BLaER1 treated with 17β-estradiol and CSF1 and Interleukin-3, amounts not matched to agents 10 nM and 100 nM (cell line): ENCODE measurements at regions not wholly inside any gene's neighbourhood (a gene's known extent, or its start where the extent isn't known, plus 50 kb on each side); places are given as distances from the start of the nearest gene placed in this dataset.

Source experiments
- H3K27ac ChIP-seq, 11 experiments: shearing (Covaris generic); formaldehyde crosslinking; 2 replicates each; pipeline ENCODE4 v1.8.1; 2022
- H3K27me3 ChIP-seq, 11 experiments: shearing (Covaris generic); formaldehyde crosslinking; 2 replicates each; pipeline ENCODE4 v1.8.1; 2022
- H3K36me3 ChIP-seq, 11 experiments: shearing (Covaris generic); formaldehyde crosslinking; 2 replicates each; pipeline ENCODE4 v1.8.1; 2022
- H3K4me1 ChIP-seq, 10 experiments: shearing (Covaris generic); formaldehyde crosslinking; 2 replicates each; pipeline ENCODE4 v1.8.1; 2022
- H3K4me2 ChIP-seq, 11 experiments: shearing (Covaris generic); formaldehyde crosslinking; 2 replicates each; pipeline ENCODE4 v1.8.1; 2022
- H3K4me3 ChIP-seq, 10 experiments: shearing (Covaris generic); formaldehyde crosslinking; 2 replicates each; pipeline ENCODE4 v1.8.1; 2022
- H3K9ac ChIP-seq, 11 experiments: shearing (Covaris generic); formaldehyde crosslinking; 2 replicates each; pipeline ENCODE4 v1.8.1; 2022
- H3K9me3 ChIP-seq, 11 experiments: shearing (Covaris generic); formaldehyde crosslinking; replicated peaks in 1 of 11; 2 replicates each; pipeline ENCODE4 v1.8.1; 2022
- H4K20me1 ChIP-seq, 11 experiments: shearing (Covaris generic); formaldehyde crosslinking; 2 replicates each; pipeline ENCODE4 v1.8.1; 2022
- Cebpa-rat ChIP-seq, 11 experiments: shearing (Covaris generic); IDR thresholded peaks; 2 replicates each; pipeline ENCODE4 v1.8.1; 2022

DNA sequence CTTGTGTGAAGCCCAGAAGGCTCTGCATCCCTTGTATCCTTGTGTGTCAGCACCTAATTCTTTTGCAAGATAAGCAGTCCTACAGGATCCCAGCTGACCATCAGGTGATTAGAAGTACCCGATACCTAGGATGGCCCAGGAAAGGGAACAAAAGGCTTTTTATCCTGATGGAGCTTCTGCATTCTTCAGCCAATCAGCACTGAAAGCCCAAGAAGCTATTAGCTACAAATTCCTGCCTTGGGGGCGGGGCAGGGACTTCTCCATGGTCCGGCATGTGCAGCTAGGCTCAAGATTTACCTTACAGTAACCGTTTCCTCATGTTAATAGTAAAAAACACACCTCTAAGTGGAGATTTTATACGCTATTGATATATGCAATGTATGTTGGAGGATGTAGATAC lies 264.6 kb upstream of the THUMPD2 start:
- H3K36me3 ChIP-seq: no peaks in the 10 kb centered on the region
- H3K9me3 ChIP-seq: peaks cover 0 to 12% (median 4%) of the 10 kb centered on the region in 11 experiments; a peak in 2 of 22 replicates
- no peak overlapping the region for H3K27ac ChIP-seq
- no peak for TF ChIP-seq Cebpa-rat (IDR thresholded peaks at IDR 0.05)
- peaks cover 14 to 54% (median 45%) of the 10 kb centered on the region in 10 experiments for H3K4me1 ChIP-seq
- H4K20me1 ChIP-seq: no peaks in the 10 kb centered on the region
- no peak overlapping the region for H3K4me3 ChIP-seq
- peak overlapping the region in 9 of 11 experiments; percentile 2 to 86 (median 57); a peak in 8 of 22 replicates for H3K4me2 ChIP-seq
- H3K9ac ChIP-seq: no peak overlapping the region
- H3K27me3 ChIP-seq: no peaks in the 10 kb centered on the region

DNA sequence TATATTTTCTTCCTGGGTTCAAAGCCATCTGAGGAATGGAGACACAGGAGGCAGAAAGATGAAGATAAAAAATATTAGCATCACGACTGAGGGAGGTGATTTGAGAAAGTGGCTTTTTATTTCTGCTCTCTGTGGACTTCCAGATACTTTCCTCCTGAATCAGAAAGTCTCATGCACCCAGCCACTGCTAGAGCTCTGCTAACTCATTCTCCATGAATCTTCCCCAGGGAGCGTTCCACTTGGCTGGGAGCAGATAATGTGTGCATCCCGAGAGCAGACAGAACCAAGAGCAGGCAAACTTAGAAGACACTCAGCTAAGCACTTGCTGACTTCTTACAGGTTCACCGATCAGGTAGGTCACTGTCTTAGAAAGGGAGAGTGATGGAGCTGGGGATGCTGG lies 264.1 kb upstream of the THUMPD2 start:
- H4K20me1 ChIP-seq: no peaks in the 10 kb centered on the region
- no peaks in the 10 kb centered on the region for H3K36me3 ChIP-seq
- H3K4me1 ChIP-seq: peaks cover 15 to 59% (median 49%) of the 10 kb centered on the region in 10 experiments
- no peak overlapping the region for H3K27ac ChIP-seq
- H3K27me3 ChIP-seq: no peaks in the 10 kb centered on the region
- no peak overlapping the region for H3K4me3 ChIP-seq
- peaks cover 0 to 12% (median 4%) of the 10 kb centered on the region in 11 experiments; a peak in 2 of 22 replicates for H3K9me3 ChIP-seq
- no peak overlapping the region for H3K9ac ChIP-seq
- TF ChIP-seq Cebpa-rat (IDR thresholded peaks at IDR 0.05): no peak
- H3K4me2 ChIP-seq: peak overlapping the region in 10 of 11 experiments; percentile 2 to 86 (median 45); a peak in 11 of 22 replicates

DNA sequence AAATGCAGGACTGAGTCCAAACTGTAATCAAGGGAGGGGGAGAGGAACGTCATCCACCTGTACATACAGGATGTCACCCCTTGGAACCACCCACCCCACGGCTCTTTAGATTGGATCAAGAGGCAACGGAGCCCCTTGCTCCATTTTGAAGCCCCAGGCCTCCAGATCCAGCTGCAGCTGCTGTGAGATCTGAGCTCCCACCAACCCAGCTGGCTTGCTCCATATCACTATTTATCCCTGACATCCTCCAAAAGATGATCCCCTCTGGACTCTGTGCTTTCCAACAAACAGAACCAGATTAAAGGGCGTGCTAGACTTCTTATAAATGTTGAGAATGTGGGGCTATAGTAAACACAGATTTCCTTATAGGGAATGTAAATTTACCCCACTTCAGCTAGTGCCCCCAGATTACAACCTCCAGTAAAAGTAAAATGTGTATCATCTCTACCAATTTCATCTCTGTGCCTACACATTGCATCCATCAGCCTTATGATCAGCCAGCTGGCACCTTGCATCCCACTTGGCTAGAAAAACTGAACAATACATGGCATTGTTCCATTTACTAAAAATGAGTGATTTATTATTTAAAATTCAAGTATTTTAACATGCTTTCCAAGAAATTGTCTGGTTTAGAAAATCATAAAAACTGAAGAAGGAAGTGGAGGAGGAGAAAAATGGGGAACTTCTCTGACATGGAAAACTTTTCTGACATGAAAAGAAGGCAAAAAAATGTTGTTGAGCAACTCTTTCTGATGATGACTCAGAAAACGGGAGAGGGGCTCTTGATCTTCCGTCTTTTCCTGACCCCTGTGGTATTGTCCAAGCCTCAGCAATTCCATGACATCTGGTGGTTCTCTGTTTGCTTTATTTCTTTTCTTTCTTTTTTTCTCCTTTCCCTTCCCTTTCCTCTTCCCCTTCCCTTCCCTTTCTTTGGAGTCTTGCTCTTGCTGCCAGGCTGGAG lies 262.6 kb upstream of the THUMPD2 start:
- H3K4me2 ChIP-seq: peak overlapping the region in 9 of 11 experiments; percentile 3 to 86 (median 57); a peak in 15 of 22 replicates
- no peak overlapping the region for H3K4me3 ChIP-seq
- peak in 4 of 11 experiments; percentile 37 to 69 (median 64); a peak in 5 of 22 replicates for TF ChIP-seq Cebpa-rat (IDR thresholded peaks at IDR 0.05)
- no peaks in the 10 kb centered on the region for H4K20me1 ChIP-seq
- peaks cover 30 to 73% (median 64%) of the 10 kb centered on the region in 10 experiments for H3K4me1 ChIP-seq
- peaks cover 0 to 12% (median 4%) of the 10 kb centered on the region in 11 experiments; a peak in 2 of 22 replicates for H3K9me3 ChIP-seq
- no peaks in the 10 kb centered on the region for H3K36me3 ChIP-seq
- H3K27ac ChIP-seq: peak overlapping the region in 5 of 11 experiments; percentile 17 to 53 (median 42); a peak in 9 of 22 replicates
- H3K27me3 ChIP-seq: no peaks in the 10 kb centered on the region
- H3K9ac ChIP-seq: no peak overlapping the region

DNA sequence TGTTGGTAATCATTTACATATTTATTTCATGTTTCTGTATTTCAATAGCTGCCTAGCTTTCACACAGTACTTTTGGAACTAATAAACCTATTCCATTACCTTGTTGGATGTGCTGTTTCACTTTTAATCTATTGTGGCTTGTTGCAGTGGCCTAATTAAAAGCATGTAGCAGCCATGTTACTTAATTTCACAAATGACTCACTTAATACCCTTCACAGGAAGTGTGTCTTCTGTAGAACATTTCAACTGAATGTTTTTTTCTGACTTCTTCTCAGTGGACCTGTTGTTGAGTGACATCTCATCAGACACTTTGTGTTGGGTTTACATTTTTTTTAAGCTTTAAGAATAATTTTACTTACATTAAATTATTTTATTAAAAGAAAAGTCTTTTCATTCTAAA lies 260.5 kb upstream of the THUMPD2 start:
- Histone ChIP-seq H3K4me2 (peak overlapping the region in 8 of 11 experiments; percentile 14 to 86 (median 66); a peak in 12 of 22 replicates), H3K4me1 (peaks cover 51 to 93% (median 82%) of the 10 kb centered on the region in 10 experiments), H3K4me3 (no peak overlapping the region), H3K27me3 (no peaks in the 10 kb centered on the region), H3K9me3 (peaks cover 3 to 22% (median 12%) of the 10 kb centered on the region in 11 experiments), H4K20me1 (no peaks in the 10 kb centered on the region), H3K36me3 (0 out of 22 replicates have a peak, but pooled peaks cover 0 to 4% (median 0%) of the 10 kb centered on the region in 11 experiments), H3K27ac (peak overlapping the region in 2 of 11 experiments; percentile 24 to 38; a peak in 2 of 22 replicates), H3K9ac (no peak overlapping the region)
- TF ChIP-seq Cebpa-rat (IDR thresholded peaks at IDR 0.05): no peak

DNA sequence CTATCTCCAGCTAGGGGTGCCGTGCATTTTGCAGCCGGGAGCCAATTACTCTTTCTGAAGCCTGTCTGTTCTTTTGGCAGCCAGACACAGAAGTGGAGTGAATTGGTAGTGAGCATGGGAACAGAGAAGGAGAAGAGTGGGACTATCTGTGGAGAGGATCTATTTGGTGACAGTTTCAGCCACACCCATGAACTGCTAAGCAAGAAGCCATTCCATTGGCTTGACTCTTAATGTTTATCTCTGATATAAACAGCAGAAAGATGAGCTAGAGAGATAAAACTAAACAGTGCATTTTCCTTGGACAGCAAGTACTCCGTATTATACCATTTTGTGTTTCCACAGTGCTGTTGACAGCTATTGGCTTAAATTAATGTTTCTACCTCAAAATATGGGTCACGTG lies 259.6 kb upstream of the THUMPD2 start:
- H3K9me3 ChIP-seq: peaks cover 12 to 31% (median 21%) of the 10 kb centered on the region in 11 experiments
- peaks cover 0 to 10% (median 1%) of the 10 kb centered on the region in 11 experiments; a peak in 6 of 22 replicates for H3K36me3 ChIP-seq
- peaks cover 52 to 90% (median 81%) of the 10 kb centered on the region in 10 experiments for H3K4me1 ChIP-seq
- no peaks in the 10 kb centered on the region for H3K27me3 ChIP-seq
- peak overlapping the region in 3 of 11 experiments; percentile 36 to 39 (median 38); a peak in 3 of 22 replicates for H3K27ac ChIP-seq
- H3K4me2 ChIP-seq: peak overlapping the region in 10 of 11 experiments; percentile 10 to 86 (median 57); a peak in 18 of 22 replicates
- no peak overlapping the region for H3K9ac ChIP-seq
- no peak overlapping the region for H3K4me3 ChIP-seq
- no peaks in the 10 kb centered on the region for H4K20me1 ChIP-seq
- no peak for TF ChIP-seq Cebpa-rat (IDR thresholded peaks at IDR 0.05)

DNA sequence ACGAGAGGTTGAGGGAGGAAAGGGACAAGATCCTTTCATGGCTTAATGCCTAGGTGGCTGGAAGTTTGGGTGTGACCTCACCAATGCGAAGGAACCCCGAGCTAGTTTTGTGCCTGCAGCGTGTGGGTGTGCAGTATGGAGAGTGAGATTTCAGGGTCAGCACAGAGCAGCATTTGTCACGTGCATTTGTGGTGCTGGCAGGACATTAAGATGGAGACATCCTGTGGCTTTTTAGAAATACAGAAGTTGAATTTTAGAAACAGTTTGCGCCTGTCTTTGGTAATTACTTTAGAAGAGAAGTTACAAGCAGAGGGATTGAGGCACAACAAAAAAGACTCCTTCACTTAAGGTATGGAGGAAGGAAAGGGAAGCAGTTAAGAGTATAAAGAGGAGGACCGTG lies 258.2 kb upstream of the THUMPD2 start:
- Histone ChIP-seq H3K36me3 (peaks cover 0 to 13% (median 3%) of the 10 kb centered on the region in 11 experiments; a peak in 6 of 22 replicates), H4K20me1 (no peaks in the 10 kb centered on the region), H3K27ac (peak overlapping the region in 10 of 11 experiments; percentile 18 to 65 (median 44); a peak in 17 of 22 replicates), H3K4me3 (peak overlapping the region in 1 of 10 experiments; percentile 13; a peak in 1 of 20 replicates), H3K9me3 (peaks cover 20 to 44% (median 34%) of the 10 kb centered on the region in 11 experiments), H3K27me3 (no peaks in the 10 kb centered on the region), H3K4me1 (peaks cover 45 to 77% (median 68%) of the 10 kb centered on the region in 10 experiments), H3K4me2 (peak overlapping the region; percentile 55 to 86 (median 70)), H3K9ac (peak overlapping the region in 3 of 11 experiments; percentile 7 to 26 (median 14); a peak in 4 of 22 replicates)
- 0 out of 22 replicates have a peak, but pooled peaks of 1 of the 11 experiments have one; percentile 13 for TF ChIP-seq Cebpa-rat (IDR thresholded peaks at IDR 0.05)

DNA sequence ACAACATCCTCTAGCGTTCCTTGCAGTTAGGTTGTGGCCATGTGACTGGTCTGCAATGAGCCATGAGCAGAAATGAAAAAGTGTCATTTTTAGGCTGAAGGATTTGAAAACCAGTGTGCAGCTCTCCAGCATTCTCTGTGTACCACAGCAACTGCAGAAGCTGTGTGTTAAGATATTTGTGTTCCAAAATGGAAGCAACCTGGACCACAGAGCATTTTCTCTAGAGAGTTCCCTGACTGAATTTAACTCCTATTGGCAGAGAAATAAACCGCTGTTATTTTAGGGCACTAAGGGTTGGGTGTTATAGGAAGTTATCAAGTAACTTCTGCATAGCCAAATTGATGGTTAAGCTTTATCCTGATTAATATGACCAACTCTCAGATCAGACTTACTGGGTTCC lies 257.2 kb upstream of the THUMPD2 start:
- no peak overlapping the region for H3K4me3 ChIP-seq
- H4K20me1 ChIP-seq: no peaks in the 10 kb centered on the region
- H3K27me3 ChIP-seq: no peaks in the 10 kb centered on the region
- H3K4me2 ChIP-seq: peak overlapping the region; percentile 55 to 86 (median 72)
- no peak for TF ChIP-seq Cebpa-rat (IDR thresholded peaks at IDR 0.05)
- no peak overlapping the region for H3K9ac ChIP-seq
- peak overlapping the region in 6 of 11 experiments; percentile 6 to 32 (median 25); a peak in 8 of 22 replicates for H3K27ac ChIP-seq
- H3K4me1 ChIP-seq: peaks cover 45 to 66% (median 57%) of the 10 kb centered on the region in 10 experiments
- peaks cover 20 to 55% (median 41%) of the 10 kb centered on the region in 11 experiments for H3K9me3 ChIP-seq
- H3K36me3 ChIP-seq: peaks cover 0 to 13% (median 3%) of the 10 kb centered on the region in 11 experiments; a peak in 6 of 22 replicates

DNA sequence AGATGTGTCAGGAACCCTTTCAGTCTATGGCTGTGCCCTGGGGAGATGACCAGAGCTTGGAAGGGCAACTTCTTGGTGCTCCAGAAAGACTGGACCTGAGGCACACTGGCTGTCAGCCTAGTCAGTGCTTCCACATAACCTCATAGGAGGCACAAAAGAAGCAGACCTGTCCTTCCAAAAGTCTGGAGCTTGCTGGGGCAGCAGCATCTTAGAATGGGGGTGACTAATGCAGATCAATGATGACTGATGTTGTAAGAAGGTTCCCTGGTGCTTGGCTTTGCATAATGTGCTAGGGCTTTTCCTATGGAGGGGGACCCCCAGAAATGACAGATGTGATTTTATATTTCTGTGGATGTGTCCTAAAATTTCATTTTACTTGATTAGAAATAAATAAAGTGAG lies 255.7 kb upstream of the THUMPD2 start:
- Histone ChIP-seq H3K9ac (no peak overlapping the region), H3K4me2 (peak overlapping the region in 9 of 11 experiments; percentile 55 to 86 (median 70); a peak in 11 of 22 replicates), H3K4me1 (peaks cover 47 to 61% (median 56%) of the 10 kb centered on the region in 10 experiments), H3K36me3 (peaks cover 0 to 13% (median 3%) of the 10 kb centered on the region in 11 experiments; a peak in 6 of 22 replicates), H3K27ac (no peak overlapping the region), H4K20me1 (no peaks in the 10 kb centered on the region), H3K9me3 (peaks cover 20 to 49% (median 39%) of the 10 kb centered on the region in 11 experiments), H3K4me3 (peak overlapping the region in 2 of 10 experiments; percentile 18 to 19; a peak in 1 of 20 replicates), H3K27me3 (no peaks in the 10 kb centered on the region)
- no peak for TF ChIP-seq Cebpa-rat (IDR thresholded peaks at IDR 0.05)
